IMR-90 (cell line): ENCODE measurements at regions not wholly inside any gene's neighbourhood (a gene's known extent, or its start where the extent isn't known, plus 50 kb on each side); places are given as distances from the start of the nearest gene placed in this dataset.

ENCODE experiments used
- ATAC-seq: fragments of 200-7000 bp; cut with Tn5 transposase; 2 replicates; pipeline ENCODE4 v1.9.1; 2020; ENCODE audit warnings: low read depth, mild to moderate bottlenecking, moderate library complexity
- BruUV-seq: library from RNA; stranded (reverse); fragments of 400-500 nt; replicated peaks from 2 replicates; lab custom pipeline; 2021; lab: Mats Ljungman, UMichigan
- CTCF ChIA-PET: fragments of 300-600 bp; formaldehyde crosslinking; extraction: SDS; loops from one replicate; lab custom pipeline; 2021; ENCODE audit warnings: antibody characterized with exemption; lab: Yijun Ruan, JAX
- POLR2A ChIA-PET: fragments of 300-600 bp; sonication (Branson Sonifier 250); formaldehyde crosslinking; loops from one replicate; lab custom pipeline; 2022; ENCODE audit warnings: antibody characterized with exemption; ENCODE audit not compliant: unreplicated experiment; lab: Charles Lee
- DNase-seq: peaks from one replicate; pipeline ENCODE4 v3.0.0; 2013
- H2AFZ ChIP-seq: replicated peaks from 2 replicates; pipeline ENCODE3; 2013; ENCODE audit warnings: low read length, mild to moderate bottlenecking; ENCODE audit not compliant: poor library complexity
- H2AK5ac ChIP-seq: 2 replicates; pipeline ENCODE4 v1.6.1; 2013; ENCODE audit warnings: low read depth, low read length, inconsistent platforms
- H2AK9ac ChIP-seq: replicated peaks from 2 replicates; pipeline ENCODE3; 2013; ENCODE audit warnings: mild to moderate bottlenecking, low read depth, low read length, moderate library complexity; ENCODE audit not compliant: poor library complexity
- H2BK120ac ChIP-seq: 2 replicates; pipeline ENCODE4 v1.6.1; 2013; ENCODE audit warnings: low read depth, low read length, inconsistent platforms
- H2BK15ac ChIP-seq: 3 replicates; pipeline ENCODE4 v1.6.1; 2013; ENCODE audit warnings: low read depth, low read length, inconsistent platforms
- H2BK20ac ChIP-seq: 2 replicates; pipeline ENCODE4 v1.6.1; 2013; ENCODE audit warnings: low read depth, mild to moderate bottlenecking, inconsistent platforms, low read length, moderate library complexity
- H2BK5ac ChIP-seq: 2 replicates; pipeline ENCODE4 v1.6.1; 2013; ENCODE audit warnings: mild to moderate bottlenecking, low read depth, low read length, inconsistent platforms; ENCODE audit not compliant: poor library complexity, severe bottlenecking
- H3K14ac ChIP-seq: replicated peaks from 2 replicates; pipeline ENCODE4 v1.6.1; 2013; ENCODE audit warnings: low read depth, low read length, inconsistent platforms
- H3K18ac ChIP-seq: 2 replicates; pipeline ENCODE4 v1.6.1; 2013; ENCODE audit warnings: low read depth, low read length, control low read depth
- H3K23ac ChIP-seq: 2 replicates; pipeline ENCODE4 v1.6.1; 2013; ENCODE audit warnings: low read depth, low read length, inconsistent platforms
- H3K27ac ChIP-seq: 2 replicates; pipeline ENCODE4 v1.5.1; 2013; ENCODE audit warnings: mild to moderate bottlenecking, control low read depth, low read length; ENCODE audit not compliant: insufficient read depth
- H3K27me3 ChIP-seq: 2 replicates; pipeline ENCODE4 v1.6.1; 2013; ENCODE audit warnings: low read length; ENCODE audit not compliant: control insufficient read depth, insufficient read depth
- H3K36me3 ChIP-seq: 2 replicates; pipeline ENCODE4 v1.6.1; 2013; ENCODE audit warnings: low read length, mixed read lengths; ENCODE audit not compliant: control insufficient read depth, insufficient read depth
- H3K4ac ChIP-seq: 2 replicates; pipeline ENCODE4 v1.6.1; 2013; ENCODE audit warnings: low read depth, low read length, inconsistent platforms
- H3K4me1 ChIP-seq: 2 replicates; pipeline ENCODE4 v1.6.1; 2013; ENCODE audit warnings: low read length, mixed read lengths; ENCODE audit not compliant: control insufficient read depth, insufficient read depth
- H3K4me2 ChIP-seq: 2 replicates; pipeline ENCODE4 v1.6.1; 2013; ENCODE audit warnings: low read depth, mild to moderate bottlenecking, control low read depth, low read length, moderate library complexity
- H3K4me3 ChIP-seq: 2 replicates; pipeline ENCODE4 v1.5.1; 2013; ENCODE audit warnings: low read depth, mild to moderate bottlenecking, control low read depth, low read length, moderate library complexity; ENCODE audit not compliant: insufficient read depth
- H3K56ac ChIP-seq: 2 replicates; pipeline ENCODE4 v1.6.1; 2013; ENCODE audit warnings: low read length, inconsistent platforms; ENCODE audit not compliant: insufficient read depth; ENCODE audit errors: extremely low read depth
- H3K79me1 ChIP-seq, 2 experiments: 2 replicates each; pipeline ENCODE4 v1.6.1; 2013; ENCODE audit warnings: low read length in 2 of 2, inconsistent platforms in 1 of 2, low read depth in 1 of 2
- H3K9ac ChIP-seq: 2 replicates; pipeline ENCODE4 v1.6.1; 2013; ENCODE audit warnings: low read depth, low read length, control low read depth
- H3K9me1 ChIP-seq: 2 replicates; pipeline ENCODE4 v1.6.1; 2013; ENCODE audit warnings: low read length, inconsistent platforms; ENCODE audit not compliant: insufficient read depth
- H3K9me3 ChIP-seq: 2 replicates; pipeline ENCODE4 v1.6.1; 2013; ENCODE audit warnings: low read length; ENCODE audit not compliant: control insufficient read depth, insufficient read depth
- H4K20me1 ChIP-seq: 2 replicates; pipeline ENCODE4 v1.6.1; 2013; ENCODE audit warnings: low read length, inconsistent platforms; ENCODE audit not compliant: insufficient read depth
- H4K5ac ChIP-seq: 2 replicates; pipeline ENCODE4 v1.6.1; 2013; ENCODE audit warnings: mild to moderate bottlenecking, low read depth, low read length, control low read depth
- H4K8ac ChIP-seq, 2 experiments: 2 replicates each; pipeline ENCODE4 v1.6.1; 2013; ENCODE audit warnings: low read depth in 2 of 2, low read length in 2 of 2, control low read depth in 1 of 2, inconsistent platforms in 1 of 2
- H4K91ac ChIP-seq: 2 replicates; pipeline ENCODE4 v1.6.1; 2013; ENCODE audit warnings: low read depth, low read length, inconsistent platforms; ENCODE audit not compliant: insufficient read depth
- BHLHE40 ChIP-seq: fragments of 150-350 bp; IDR thresholded peaks from 2 replicates; pipeline ENCODE4 v1.6.1; 2016; ENCODE audit warnings: mild to moderate bottlenecking, low read depth, low read length
- CEBPB ChIP-seq: IDR thresholded peaks from 2 replicates; pipeline ENCODE4 v1.6.1; 2012; ENCODE audit warnings: low read depth, low read length, improper control_type of control experiment
- ELK1 ChIP-seq: fragments of 150-350 bp; IDR thresholded peaks from 2 replicates; pipeline ENCODE4 v1.6.1; 2016; ENCODE audit warnings: low read depth, mild to moderate bottlenecking, low read length, moderate library complexity, borderline replicate concordance
- MAZ ChIP-seq: IDR thresholded peaks from 2 replicates; pipeline ENCODE4 v1.6.1; 2012; ENCODE audit warnings: low read depth, mild to moderate bottlenecking, low read length, improper control_type of control experiment, moderate library complexity, borderline replicate concordance
- MXI1 ChIP-seq: IDR thresholded peaks from 2 replicates; pipeline ENCODE4 v1.6.1; 2012; ENCODE audit warnings: low read depth, mild to moderate bottlenecking, low read length, moderate library complexity, borderline replicate concordance
- NFE2L2 ChIP-seq: fragments of 150-350 bp; IDR thresholded peaks from 2 replicates; pipeline ENCODE4 v1.6.1; 2016; ENCODE audit warnings: low read depth, mild to moderate bottlenecking, low read length
- POLR2A ChIP-seq: IDR thresholded peaks from 2 replicates; pipeline ENCODE4 v1.6.1; 2012; ENCODE audit warnings: mild to moderate bottlenecking, low read depth, low read length
- RAD21 ChIP-seq: IDR thresholded peaks from 2 replicates; pipeline ENCODE4 v1.6.1; 2012; ENCODE audit warnings: low read length, improper control_type of control experiment
- RCOR1 ChIP-seq: IDR thresholded peaks from 2 replicates; pipeline ENCODE4 v1.6.1; 2012; ENCODE audit warnings: mild to moderate bottlenecking, low read length, improper control_type of control experiment; ENCODE audit not compliant: insufficient replicate concordance
- RFX5 ChIP-seq: IDR thresholded peaks from 2 replicates; pipeline ENCODE4 v1.8.0; 2012; ENCODE audit warnings: low read depth, mild to moderate bottlenecking, low read length, moderate library complexity
- SMC3 ChIP-seq: fragments of 150-350 bp; IDR thresholded peaks from 2 replicates; pipeline ENCODE4 v1.6.1; 2016; ENCODE audit warnings: low read depth, mild to moderate bottlenecking, antibody characterized with exemption, low read length, moderate library complexity
- WGBS, 2 experiments: methylation state at CpG; one replicate each; pipeline versions ENCODE4 v1.1.5 to v1.1.7; 2013; ENCODE audit warnings: missing lambda C conversion rate in 2 of 2; ENCODE audit not compliant: insufficient read length in 1 of 2; ENCODE audit errors: extremely low coverage in 2 of 2; 5-methylcytosine and 5-hydroxymethylcytosine counted together
- dilution Hi-C: fragments of 300-500 bp; cut with HindIII; formaldehyde crosslinking; loops from one replicate; pipeline ENCODE4 v1.14.3; 2018; ENCODE audit warnings: low sequenced_read_pairs; ENCODE audit not compliant: unreplicated experiment
- in situ Hi-C: fragments of 300-500 bp; cut with MboI; formaldehyde crosslinking; loops from 3 replicates; pipeline ENCODE4 v1.14.3; 2019; ENCODE audit warnings: low sequenced_read_pairs, inconsistent platforms, mixed read lengths
- intact Hi-C: fragments of 100-400 bp; cut with micrococcal nuclease; formaldehyde crosslinking; loops from 2 replicates; pipeline ENCODE4 v1.10.0; 2022

- in situ Hi-C loops = no loop called here
- TF ChIP-seq RAD21 (no peak), POLR2A (no peak), MAZ (no peak), RFX5 (no peak), MXI1 (no peak), NFE2L2 (no peak), RCOR1 (no peak), BHLHE40 (no peak), CEBPB (no peak), SMC3 (no peak), ELK1 (no peak)
- H2AFZ ChIP-seq = no peak overlapping the region
Observed at GRCh38 chr2:236857781-236858180, 227.9 kb upstream of the COPS8 start.

More at GRCh38 chr2:236857781-236858180, 227.9 kb upstream of the COPS8 start:
- CTCF ChIA-PET = no interaction called here
- no peak overlapping the region for H3K23ac ChIP-seq
- H2BK5ac ChIP-seq = no peak overlapping the region
- no peak overlapping the region for H4K91ac ChIP-seq
- no peaks in the 10 kb centered on the region for H3K79me1 ChIP-seq
- DNase-seq (no peak), ATAC-seq (no peak)
- no peak overlapping the region for H3K56ac ChIP-seq
- H2AK9ac ChIP-seq = no peak overlapping the region
- no peak overlapping the region for H2BK20ac ChIP-seq
- H3K4me3 ChIP-seq = no peak overlapping the region
- no peaks in the 10 kb centered on the region for H4K20me1 ChIP-seq
- H2BK120ac ChIP-seq = no peak overlapping the region
- H3K27ac ChIP-seq = no peak overlapping the region
- POLR2A ChIA-PET = no interaction called here
- H3K18ac ChIP-seq = no peak overlapping the region
- WGBS, 2 experiments = 58% methylated on average over 3 of the region's 7 CpGs; no CpG with 5 or more reads in 1 of the 2 experiments
- no peak overlapping the region for H2AK5ac ChIP-seq
- no peak overlapping the region for H3K4me2 ChIP-seq
- no peak overlapping the region for H4K8ac ChIP-seq
- BruUV-seq = no TSS peak
- H2BK15ac ChIP-seq = no peak overlapping the region
- dilution Hi-C loops = no loop called here
- H3K4ac ChIP-seq = no peak overlapping the region
- intact Hi-C loops = no loop called here
- no peak overlapping the region for H4K5ac ChIP-seq
- peaks cover under 1% of the 10 kb centered on the region; the same call in 1 of the 2 replicates for H3K4me1 ChIP-seq
- no peaks in the 10 kb centered on the region for H3K9me1 ChIP-seq
- peaks cover 2% of the 10 kb centered on the region; the same call in 1 of the 2 replicates for H3K27me3 ChIP-seq
- no peak overlapping the region for H3K14ac ChIP-seq
- H3K9me3 ChIP-seq = no peaks in the 10 kb centered on the region
- no peaks in the 10 kb centered on the region for H3K36me3 ChIP-seq
- H3K9ac ChIP-seq = no peak overlapping the region
